HAP-1 (cell line): ENCODE measurements at regions not wholly inside any gene's neighbourhood (a gene's known extent, or its start where the extent isn't known, plus 50 kb on each side); places are given as distances from the start of the nearest gene placed in this dataset.

Experiments
- DNase-seq, 2 experiments: peaks; one replicate each; pipeline ENCODE4 v3.0.0-alpha.2; 2016 to 2020; ENCODE audit warnings: low spot score in 2 of 2
- H3K27me3 ChIP-seq: fragments of 250-450 bp; sonication (Bioruptor Pico); 2 replicates; pipeline ENCODE4 v1.5.1; 2020; ENCODE audit warnings: low read depth, mild to moderate bottlenecking, moderate library complexity
- H3K36me3 ChIP-seq: fragments of 250-450 bp; sonication (Bioruptor Pico); replicated peaks from 2 replicates; pipeline ENCODE4 v1.5.1; 2020; ENCODE audit warnings: mild to moderate bottlenecking
- H3K4me1 ChIP-seq: fragments of 250-450 bp; sonication (Bioruptor Pico); 2 replicates; pipeline ENCODE4 v1.5.1; 2020; ENCODE audit warnings: mild to moderate bottlenecking
- H3K4me3 ChIP-seq: fragments of 250-450 bp; sonication (Bioruptor Pico); 2 replicates; pipeline ENCODE4 v1.5.1; 2020; ENCODE audit warnings: mild to moderate bottlenecking, moderate library complexity
- H3K9me3 ChIP-seq: fragments of 250-450 bp; sonication (Bioruptor Pico); 2 replicates; pipeline ENCODE4 v1.5.1; 2020; ENCODE audit warnings: mild to moderate bottlenecking, moderate library complexity
- in situ Hi-C: fragments of 300-500 bp; cut with MboI; formaldehyde crosslinking; loops from 3 replicates; pipeline ENCODE4 v1.14.3; 2020; ENCODE audit warnings: low sequenced_read_pairs, inconsistent platforms, mixed read lengths

- Histone ChIP-seq H3K4me3 (no peak overlapping the region), H3K4me1 (no peaks in the 10 kb centered on the region), H3K9me3 (no peaks in the 10 kb centered on the region), H3K27me3 (no peaks in the 10 kb centered on the region), H3K36me3 (no peaks in the 10 kb centered on the region)
- no peak for DNase-seq
- in situ Hi-C loops, result no loop called here
Measured at GRCh38 chr3:103907567-103907966, 1459.1 kb upstream of the ALCAM start.

- H3K4me1 ChIP-seq, result no peaks in the 10 kb centered on the region
- DNase-seq, result no peak
- H3K27me3 ChIP-seq, result no peaks in the 10 kb centered on the region
- H3K9me3 ChIP-seq, result no peaks in the 10 kb centered on the region
- in situ Hi-C loops, result no loop called here
- no peak overlapping the region for H3K4me3 ChIP-seq
- H3K36me3 ChIP-seq, result no peaks in the 10 kb centered on the region
Measured at GRCh38 chr3:103909395-103909794, 1457.3 kb upstream of the ALCAM start.

GRCh38 chr3:103918336-103918735 lies 1448.4 kb upstream of the ALCAM start:
- DNase-seq, result no peak
- Histone ChIP-seq H3K27me3 (no peaks in the 10 kb centered on the region), H3K4me3 (no peak overlapping the region), H3K9me3 (no peaks in the 10 kb centered on the region), H3K36me3 (no peaks in the 10 kb centered on the region), H3K4me1 (no peaks in the 10 kb centered on the region)
- in situ Hi-C loops, result no loop called here

- no peaks in the 10 kb centered on the region for H3K36me3 ChIP-seq
- H3K4me3 ChIP-seq, result no peak overlapping the region
- no peaks in the 10 kb centered on the region for H3K4me1 ChIP-seq
- no peak for DNase-seq
- H3K27me3 ChIP-seq, result no peaks in the 10 kb centered on the region
- no peaks in the 10 kb centered on the region for H3K9me3 ChIP-seq
- in situ Hi-C loops, result no loop called here
Measured at GRCh38 chr3:103919327-103919726, 1447.4 kb upstream of the ALCAM start.

- Histone ChIP-seq H3K27me3 (no peaks in the 10 kb centered on the region), H3K4me3 (no peak overlapping the region), H3K4me1 (no peaks in the 10 kb centered on the region), H3K36me3 (no peaks in the 10 kb centered on the region), H3K9me3 (no peaks in the 10 kb centered on the region)
- no peak for DNase-seq
- in situ Hi-C loops, result no loop called here
Measured at GRCh38 chr3:103923907-103924306, 1442.8 kb upstream of the ALCAM start.

GRCh38 chr3:103924544-103924943 lies 1442.2 kb upstream of the ALCAM start:
- Histone ChIP-seq H3K27me3 (no peaks in the 10 kb centered on the region), H3K4me1 (no peaks in the 10 kb centered on the region), H3K4me3 (no peak overlapping the region), H3K9me3 (no peaks in the 10 kb centered on the region), H3K36me3 (no peaks in the 10 kb centered on the region)
- in situ Hi-C loops, result no loop called here
- DNase-seq, result no peak

- Histone ChIP-seq H3K4me3 (no peak overlapping the region), H3K9me3 (no peaks in the 10 kb centered on the region), H3K36me3 (no peaks in the 10 kb centered on the region), H3K4me1 (no peaks in the 10 kb centered on the region), H3K27me3 (no peaks in the 10 kb centered on the region)
- in situ Hi-C loops, result no loop called here
- no peak for DNase-seq
Measured at GRCh38 chr3:103926936-103927335, 1439.8 kb upstream of the ALCAM start.

- Histone ChIP-seq H3K27me3 (no peaks in the 10 kb centered on the region), H3K9me3 (no peaks in the 10 kb centered on the region), H3K4me3 (no peak overlapping the region), H3K36me3 (no peaks in the 10 kb centered on the region), H3K4me1 (no peaks in the 10 kb centered on the region)
- in situ Hi-C loops, result no loop called here
- no peak for DNase-seq
Measured at GRCh38 chr3:103927896-103928295, 1438.8 kb upstream of the ALCAM start.

- no peaks in the 10 kb centered on the region for H3K27me3 ChIP-seq
- no peaks in the 10 kb centered on the region for H3K4me1 ChIP-seq
- no peaks in the 10 kb centered on the region for H3K9me3 ChIP-seq
- no peaks in the 10 kb centered on the region for H3K36me3 ChIP-seq
- no peak overlapping the region for H3K4me3 ChIP-seq
- no peak for DNase-seq
- in situ Hi-C loops, result no loop called here
Measured at GRCh38 chr3:103937094-103937493, 1429.6 kb upstream of the ALCAM start.

- Histone ChIP-seq H3K9me3 (no peaks in the 10 kb centered on the region), H3K4me3 (no peak overlapping the region), H3K27me3 (no peaks in the 10 kb centered on the region), H3K4me1 (no peaks in the 10 kb centered on the region), H3K36me3 (no peaks in the 10 kb centered on the region)
- DNase-seq, result no peak
- in situ Hi-C loops, result no loop called here
Measured at GRCh38 chr3:103947062-103947461, 1419.6 kb upstream of the ALCAM start.

- H3K9me3 ChIP-seq, result no peaks in the 10 kb centered on the region; the same call in 1 of the 2 replicates
- in situ Hi-C loops, result no loop called here
Measured at GRCh38 chr3:103949693-103950092, 1417.0 kb upstream of the ALCAM start.

GRCh38 chr3:103950676-103951075 lies 1416.0 kb upstream of the ALCAM start:
- in situ Hi-C loops, result no loop called here
- no peaks in the 10 kb centered on the region; the same call in 1 of the 2 replicates for H3K9me3 ChIP-seq
- H3K4me1 ChIP-seq, result no peaks in the 10 kb centered on the region
- H3K27me3 ChIP-seq, result no peaks in the 10 kb centered on the region
- DNase-seq, result no peak
- no peaks in the 10 kb centered on the region for H3K36me3 ChIP-seq
- H3K4me3 ChIP-seq, result no peak overlapping the region

More at GRCh38 chr3:103949693-103950092, 1417.0 kb upstream of the ALCAM start:
- no peaks in the 10 kb centered on the region for H3K36me3 ChIP-seq
- H3K4me1 ChIP-seq, result no peaks in the 10 kb centered on the region
- H3K4me3 ChIP-seq, result no peak overlapping the region
- no peaks in the 10 kb centered on the region for H3K27me3 ChIP-seq
- no peak for DNase-seq

GRCh38 chr3:103953796-103954195 lies 1412.9 kb upstream of the ALCAM start:
- H3K9me3 ChIP-seq, result no peaks in the 10 kb centered on the region; the same call in 1 of the 2 replicates
- H3K27me3 ChIP-seq, result no peaks in the 10 kb centered on the region
- H3K4me1 ChIP-seq, result no peaks in the 10 kb centered on the region
- in situ Hi-C loops, result no loop called here
- H3K36me3 ChIP-seq, result no peaks in the 10 kb centered on the region
- no peak for DNase-seq
- no peak overlapping the region for H3K4me3 ChIP-seq

GRCh38 chr3:103960819-103961218 lies 1405.9 kb upstream of the ALCAM start:
- Histone ChIP-seq H3K4me3 (no peak overlapping the region), H3K4me1 (no peaks in the 10 kb centered on the region), H3K27me3 (no peaks in the 10 kb centered on the region), H3K9me3 (no peaks in the 10 kb centered on the region), H3K36me3 (no peaks in the 10 kb centered on the region)
- DNase-seq, result no peak
- in situ Hi-C loops, result no loop called here

GRCh38 chr3:103963599-103963998 lies 1403.1 kb upstream of the ALCAM start:
- in situ Hi-C loops, result no loop called here
- no peaks in the 10 kb centered on the region for H3K27me3 ChIP-seq
- no peak for DNase-seq

More at GRCh38 chr3:103963599-103963998, 1403.1 kb upstream of the ALCAM start:
- Histone ChIP-seq H3K4me3 (no peak overlapping the region), H3K36me3 (no peaks in the 10 kb centered on the region), H3K9me3 (no peaks in the 10 kb centered on the region), H3K4me1 (no peaks in the 10 kb centered on the region)
